ENCODE measurements at regions not wholly inside any gene's neighbourhood (a gene's known extent, or its start where the extent isn't known, plus 50 kb on each side); places are given as distances from the start of the nearest gene placed in this dataset.

- Histone ChIP-seq H3K9me2 (ENCODE audit: insufficient read depth, low read length) (no peaks in the 10 kb centered on the region), H3K27ac (ENCODE audit: low read length) (no peak overlapping the region)
- TF ChIP-seq POLR2AphosphoS5 (IDR thresholded peaks at IDR 0.05) (no peak), SMC3 (conservative IDR thresholded peaks at IDR 0.05; ENCODE audit: poor library complexity) (no peak), EP300 (conservative IDR thresholded peaks at IDR 0.05; ENCODE audit: poor library complexity, severe bottlenecking) (no peak), RAD21 (conservative IDR thresholded peaks at IDR 0.05) (no peak), REST (IDR thresholded peaks at IDR 0.05; ENCODE audit: borderline replicate concordance) (no peak), EZH2 (IDR thresholded peaks at IDR 0.05; ENCODE audit: borderline replicate concordance, insufficient read depth, low read length, poor library complexity, severe bottlenecking) (no peak), MXI1 (conservative IDR thresholded peaks at IDR 0.05; ENCODE audit: poor library complexity, severe bottlenecking) (no peak), TAF1 (IDR thresholded peaks at IDR 0.05; ENCODE audit: low read depth) (no peak)
- TF ChIP-seq, protein P1, sequence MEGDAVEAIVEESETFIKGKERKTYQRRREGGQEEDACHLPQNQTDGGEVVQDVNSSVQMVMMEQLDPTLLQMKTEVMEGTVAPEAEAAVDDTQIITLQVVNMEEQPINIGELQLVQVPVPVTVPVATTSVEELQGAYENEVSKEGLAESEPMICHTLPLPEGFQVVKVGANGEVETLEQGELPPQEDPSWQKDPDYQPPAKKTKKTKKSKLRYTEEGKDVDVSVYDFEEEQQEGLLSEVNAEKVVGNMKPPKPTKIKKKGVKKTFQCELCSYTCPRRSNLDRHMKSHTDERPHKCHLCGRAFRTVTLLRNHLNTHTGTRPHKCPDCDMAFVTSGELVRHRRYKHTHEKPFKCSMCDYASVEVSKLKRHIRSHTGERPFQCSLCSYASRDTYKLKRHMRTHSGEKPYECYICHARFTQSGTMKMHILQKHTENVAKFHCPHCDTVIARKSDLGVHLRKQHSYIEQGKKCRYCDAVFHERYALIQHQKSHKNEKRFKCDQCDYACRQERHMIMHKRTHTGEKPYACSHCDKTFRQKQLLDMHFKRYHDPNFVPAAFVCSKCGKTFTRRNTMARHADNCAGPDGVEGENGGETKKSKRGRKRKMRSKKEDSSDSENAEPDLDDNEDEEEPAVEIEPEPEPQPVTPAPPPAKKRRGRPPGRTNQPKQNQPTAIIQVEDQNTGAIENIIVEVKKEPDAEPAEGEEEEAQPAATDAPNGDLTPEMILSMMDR (IDR thresholded peaks at IDR 0.05; ENCODE audit: poor library complexity, severe bottlenecking): no peak
Measured at GRCh38 chr16:59665618-59666220, 931.6 kb upstream of the GOT2 start.

DNA sequence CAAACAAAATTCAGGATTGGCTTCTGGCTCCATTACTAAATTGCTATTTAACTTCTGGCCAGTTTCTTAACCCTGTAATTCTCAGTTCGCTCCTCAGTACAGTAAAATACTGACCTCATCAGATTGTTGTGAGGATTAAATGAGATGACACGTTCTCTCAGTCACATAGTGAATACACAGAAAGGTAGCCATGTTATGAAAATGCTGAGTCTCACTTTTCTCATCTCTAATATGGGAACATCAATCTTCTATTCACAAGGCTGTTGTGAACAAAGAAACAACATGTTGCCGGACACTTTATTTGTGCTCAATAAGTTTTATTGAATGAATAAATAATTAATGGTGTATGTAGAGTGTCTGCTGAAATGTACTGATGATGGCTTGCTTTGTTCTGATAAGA lies 924.5 kb upstream of the GOT2 start:
- Histone ChIP-seq H3K9me2 (ENCODE audit: insufficient read depth, low read length) (no peaks in the 10 kb centered on the region), H3K4me3 (ENCODE audit: low read length) (no peak overlapping the region), H3F3A (ENCODE audit: insufficient read depth, low read length, poor library complexity, severe bottlenecking) (no peaks in the 10 kb centered on the region), H3K4me2 (ENCODE audit: low read length) (no peak overlapping the region), H2AFZ (ENCODE audit: low read depth, low read length) (no peak overlapping the region), H3K9ac (ENCODE audit: low read length) (no peak overlapping the region), H3K27ac (ENCODE audit: low read length) (no peak overlapping the region), H3K79me2 (replicated peaks; ENCODE audit: insufficient read depth, low read length) (no peaks in the 10 kb centered on the region), H3K9me3 (ENCODE audit: low read length) (no peaks in the 10 kb centered on the region), H4K20me1 (ENCODE audit: insufficient read depth) (no peaks in the 10 kb centered on the region), H3K27me3 (ENCODE audit: insufficient read depth, low read depth, low read length) (no peaks in the 10 kb centered on the region), H3K36me3 (ENCODE audit: insufficient read depth, low read length) (no peaks in the 10 kb centered on the region)
- TF ChIP-seq TAF1 (IDR thresholded peaks at IDR 0.05; ENCODE audit: low read depth) (no peak), EP300 (conservative IDR thresholded peaks at IDR 0.05; ENCODE audit: poor library complexity, severe bottlenecking) (no peak), EZH2 (IDR thresholded peaks at IDR 0.05; ENCODE audit: borderline replicate concordance, insufficient read depth, low read length, poor library complexity, severe bottlenecking) (no peak), REST (IDR thresholded peaks at IDR 0.05; ENCODE audit: borderline replicate concordance) (no peak), POLR2AphosphoS5 (IDR thresholded peaks at IDR 0.05) (no peak)
- TF ChIP-seq, protein P1 (IDR thresholded peaks at IDR 0.05; ENCODE audit: poor library complexity, severe bottlenecking): no peak

More at GRCh38 chr16:59665618-59666220, 931.6 kb upstream of the GOT2 start:
- no peaks in the 10 kb centered on the region for H3K36me3 ChIP-seq (ENCODE audit: insufficient read depth, low read length)
- H3F3A ChIP-seq (ENCODE audit: insufficient read depth, low read length, poor library complexity, severe bottlenecking): no peaks in the 10 kb centered on the region
- no peaks in the 10 kb centered on the region for H3K79me2 ChIP-seq (replicated peaks; ENCODE audit: insufficient read depth, low read length)
- H3K9me3 ChIP-seq (ENCODE audit: low read length): no peaks in the 10 kb centered on the region
- H4K20me1 ChIP-seq (ENCODE audit: insufficient read depth): no peaks in the 10 kb centered on the region
- no peak overlapping the region for H2AFZ ChIP-seq (ENCODE audit: low read depth, low read length)
- H3K27me3 ChIP-seq (ENCODE audit: insufficient read depth, low read depth, low read length): no peaks in the 10 kb centered on the region
- H3K4me2 ChIP-seq (ENCODE audit: low read length): no peak overlapping the region
- no peak overlapping the region for H3K9ac ChIP-seq (ENCODE audit: low read length)
- H3K4me3 ChIP-seq (ENCODE audit: low read length): no peak overlapping the region

Data from neural cell (in vitro differentiated cells).